Neural cell (in vitro differentiated cells): ENCODE measurements at regions not wholly inside any gene's neighbourhood (a gene's known extent, or its start where the extent isn't known, plus 50 kb on each side); places are given as distances from the start of the nearest gene placed in this dataset.

Experiments
- MXI1 ChIP-seq: fragments of 450-650 bp; conservative IDR thresholded peaks from 2 replicates; pipeline ENCODE4 v1.6.1; 2014; ENCODE audit warnings: antibody characterized with exemption, mild to moderate bottlenecking; ENCODE audit not compliant: poor library complexity, severe bottlenecking
- RAD21 ChIP-seq: fragments of 450-650 bp; conservative IDR thresholded peaks from 2 replicates; pipeline ENCODE4 v1.6.1; 2014; ENCODE audit warnings: antibody characterized with exemption, mild to moderate bottlenecking, moderate library complexity
- SMC3 ChIP-seq: fragments of 450-650 bp; conservative IDR thresholded peaks from 2 replicates; pipeline ENCODE4 v1.6.1; 2014; ENCODE audit warnings: antibody characterized with exemption, mild to moderate bottlenecking, moderate library complexity; ENCODE audit not compliant: poor library complexity
- TAF1 ChIP-seq: IDR thresholded peaks from 2 replicates; pipeline ENCODE4 v1.6.1; 2012; ENCODE audit warnings: low read depth
- TF ChIP-seq, protein P1 (sequence below): fragments of 450-650 bp; IDR thresholded peaks from 2 replicates; pipeline ENCODE4 v1.5.1; 2014; ENCODE audit warnings: antibody characterized with exemption, mild to moderate bottlenecking, moderate library complexity; ENCODE audit not compliant: poor library complexity, severe bottlenecking
- TF ChIP-seq, protein P2 (sequence below): IDR thresholded peaks from 2 replicates; pipeline ENCODE4 v1.6.1; 2012; ENCODE audit warnings: borderline replicate concordance

DNA sequence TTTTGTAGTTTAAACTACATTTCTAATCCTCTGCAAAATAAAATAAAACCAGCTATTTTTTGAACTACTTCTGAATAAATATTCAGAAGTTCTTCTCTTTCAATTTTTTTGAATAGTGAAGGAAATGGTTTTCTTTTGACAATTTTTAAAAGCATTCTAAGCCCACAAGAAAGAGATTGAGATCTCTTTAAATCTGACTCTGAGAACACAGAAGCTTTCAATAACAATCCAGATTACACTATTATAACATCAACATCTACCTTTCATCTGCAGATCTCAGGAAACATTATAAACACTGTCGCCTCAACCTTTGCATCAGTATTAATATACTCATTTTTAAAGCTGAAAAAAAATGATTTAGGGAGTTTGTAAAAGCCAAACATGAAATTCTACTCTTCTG lies 247.5 kb upstream of the PREP start:
- TF ChIP-seq, protein P1, sequence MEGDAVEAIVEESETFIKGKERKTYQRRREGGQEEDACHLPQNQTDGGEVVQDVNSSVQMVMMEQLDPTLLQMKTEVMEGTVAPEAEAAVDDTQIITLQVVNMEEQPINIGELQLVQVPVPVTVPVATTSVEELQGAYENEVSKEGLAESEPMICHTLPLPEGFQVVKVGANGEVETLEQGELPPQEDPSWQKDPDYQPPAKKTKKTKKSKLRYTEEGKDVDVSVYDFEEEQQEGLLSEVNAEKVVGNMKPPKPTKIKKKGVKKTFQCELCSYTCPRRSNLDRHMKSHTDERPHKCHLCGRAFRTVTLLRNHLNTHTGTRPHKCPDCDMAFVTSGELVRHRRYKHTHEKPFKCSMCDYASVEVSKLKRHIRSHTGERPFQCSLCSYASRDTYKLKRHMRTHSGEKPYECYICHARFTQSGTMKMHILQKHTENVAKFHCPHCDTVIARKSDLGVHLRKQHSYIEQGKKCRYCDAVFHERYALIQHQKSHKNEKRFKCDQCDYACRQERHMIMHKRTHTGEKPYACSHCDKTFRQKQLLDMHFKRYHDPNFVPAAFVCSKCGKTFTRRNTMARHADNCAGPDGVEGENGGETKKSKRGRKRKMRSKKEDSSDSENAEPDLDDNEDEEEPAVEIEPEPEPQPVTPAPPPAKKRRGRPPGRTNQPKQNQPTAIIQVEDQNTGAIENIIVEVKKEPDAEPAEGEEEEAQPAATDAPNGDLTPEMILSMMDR, result no peak
- TF ChIP-seq RAD21, result no peak
- TF ChIP-seq TAF1, result no peak
- TF ChIP-seq, protein P2, sequence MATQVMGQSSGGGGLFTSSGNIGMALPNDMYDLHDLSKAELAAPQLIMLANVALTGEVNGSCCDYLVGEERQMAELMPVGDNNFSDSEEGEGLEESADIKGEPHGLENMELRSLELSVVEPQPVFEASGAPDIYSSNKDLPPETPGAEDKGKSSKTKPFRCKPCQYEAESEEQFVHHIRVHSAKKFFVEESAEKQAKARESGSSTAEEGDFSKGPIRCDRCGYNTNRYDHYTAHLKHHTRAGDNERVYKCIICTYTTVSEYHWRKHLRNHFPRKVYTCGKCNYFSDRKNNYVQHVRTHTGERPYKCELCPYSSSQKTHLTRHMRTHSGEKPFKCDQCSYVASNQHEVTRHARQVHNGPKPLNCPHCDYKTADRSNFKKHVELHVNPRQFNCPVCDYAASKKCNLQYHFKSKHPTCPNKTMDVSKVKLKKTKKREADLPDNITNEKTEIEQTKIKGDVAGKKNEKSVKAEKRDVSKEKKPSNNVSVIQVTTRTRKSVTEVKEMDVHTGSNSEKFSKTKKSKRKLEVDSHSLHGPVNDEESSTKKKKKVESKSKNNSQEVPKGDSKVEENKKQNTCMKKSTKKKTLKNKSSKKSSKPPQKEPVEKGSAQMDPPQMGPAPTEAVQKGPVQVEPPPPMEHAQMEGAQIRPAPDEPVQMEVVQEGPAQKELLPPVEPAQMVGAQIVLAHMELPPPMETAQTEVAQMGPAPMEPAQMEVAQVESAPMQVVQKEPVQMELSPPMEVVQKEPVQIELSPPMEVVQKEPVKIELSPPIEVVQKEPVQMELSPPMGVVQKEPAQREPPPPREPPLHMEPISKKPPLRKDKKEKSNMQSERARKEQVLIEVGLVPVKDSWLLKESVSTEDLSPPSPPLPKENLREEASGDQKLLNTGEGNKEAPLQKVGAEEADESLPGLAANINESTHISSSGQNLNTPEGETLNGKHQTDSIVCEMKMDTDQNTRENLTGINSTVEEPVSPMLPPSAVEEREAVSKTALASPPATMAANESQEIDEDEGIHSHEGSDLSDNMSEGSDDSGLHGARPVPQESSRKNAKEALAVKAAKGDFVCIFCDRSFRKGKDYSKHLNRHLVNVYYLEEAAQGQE, result no peak
- no peak for TF ChIP-seq MXI1
- TF ChIP-seq SMC3, result no peak
